HUES64 (cell line): ENCODE measurements at regions not wholly inside any gene's neighbourhood (a gene's known extent, or its start where the extent isn't known, plus 50 kb on each side); places are given as distances from the start of the nearest gene placed in this dataset.

Source experiments
- H3K27ac ChIP-seq: 2 replicates; pipeline ENCODE4 v1.7.0; 2013; ENCODE audit warnings: low read depth, low read length, inconsistent platforms
- H3K27me3 ChIP-seq: 2 replicates; pipeline ENCODE4 v1.6.1; 2013; ENCODE audit warnings: mild to moderate bottlenecking, low read length; ENCODE audit not compliant: insufficient read depth
- H3K36me3 ChIP-seq: 2 replicates; pipeline ENCODE4 v1.6.1; 2013; ENCODE audit warnings: mild to moderate bottlenecking, low read length; ENCODE audit not compliant: insufficient read depth
- H3K4me1 ChIP-seq: 2 replicates; pipeline ENCODE4 v1.6.1; 2013; ENCODE audit warnings: mild to moderate bottlenecking, low read length, moderate library complexity; ENCODE audit not compliant: insufficient read depth
- H3K4me3 ChIP-seq: 2 replicates; pipeline ENCODE4 v1.5.1; 2013; ENCODE audit warnings: mild to moderate bottlenecking, low read length, moderate library complexity
- H3K9ac ChIP-seq: 2 replicates; pipeline ENCODE4 v1.6.1; 2013; ENCODE audit warnings: mild to moderate bottlenecking, low read depth, low read length
- H3K9me3 ChIP-seq: 2 replicates; pipeline ENCODE4 v1.6.1; 2013; ENCODE audit warnings: low read depth, low read length; ENCODE audit not compliant: insufficient read depth
- WGBS: fragments of 150-250, 120-280 bp; methylation state at CpG from one replicate; pipeline ENCODE4 v1.1.7; 2013; ENCODE audit warnings: missing lambda C conversion rate; 5-methylcytosine and 5-hydroxymethylcytosine counted together

DNA sequence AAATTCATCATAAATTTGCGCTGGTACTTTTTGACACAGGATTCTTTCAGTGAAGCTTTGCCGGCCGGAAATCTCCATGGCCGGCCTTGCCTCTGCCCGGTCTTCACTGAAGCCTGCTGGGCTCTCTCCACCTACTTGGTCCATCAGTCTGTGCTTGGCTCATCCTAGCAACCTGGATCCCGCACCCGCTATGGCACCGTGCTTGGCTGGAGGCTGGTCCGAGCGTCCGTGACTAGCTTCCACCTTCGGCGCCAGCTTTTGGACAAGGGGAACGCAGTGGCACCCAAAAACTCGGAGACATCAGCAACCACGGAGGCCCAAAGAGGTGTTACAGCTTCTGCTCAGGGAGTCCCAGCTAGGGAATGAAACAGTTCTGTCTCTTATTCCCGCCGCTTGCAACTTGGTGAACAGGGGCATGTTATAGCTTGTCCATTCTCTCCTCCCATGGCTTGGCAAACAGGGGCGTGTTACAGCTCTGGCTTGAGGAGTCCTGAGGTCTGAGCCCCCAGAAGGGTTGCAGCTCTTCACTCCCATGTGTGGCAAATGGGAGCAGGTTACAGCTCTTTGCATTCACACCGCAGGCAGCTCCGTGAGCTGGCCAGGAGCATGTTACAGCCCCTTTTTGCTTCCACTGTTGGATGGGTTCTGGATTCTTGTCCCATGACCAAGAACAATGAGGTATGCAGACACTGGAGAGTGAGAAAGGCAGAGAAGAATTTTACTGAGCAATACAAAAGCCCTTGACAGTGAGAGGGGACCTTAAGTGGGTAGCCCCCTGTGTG, 204.2 kb downstream of the DIPK2A start:
- H3K4me3 ChIP-seq: no peak overlapping the region
- no peak overlapping the region for H3K27ac ChIP-seq
- no peak overlapping the region for H3K9ac ChIP-seq
- 0 out of 2 replicates have a peak, but pooled peaks cover 3% of the 10 kb centered on the region for H3K9me3 ChIP-seq
- no peaks in the 10 kb centered on the region for H3K27me3 ChIP-seq
- WGBS: 96% methylated on average over 21 of the region's 21 CpGs
- no peaks in the 10 kb centered on the region for H3K4me1 ChIP-seq
- H3K36me3 ChIP-seq: no peaks in the 10 kb centered on the region

- 87% methylated on average over 2 of the region's 2 CpGs for WGBS
- Histone ChIP-seq H3K27me3 (no peaks in the 10 kb centered on the region), H3K27ac (no peak overlapping the region), H3K36me3 (no peaks in the 10 kb centered on the region), H3K4me3 (no peak overlapping the region), H3K4me1 (no peaks in the 10 kb centered on the region), H3K9ac (no peak overlapping the region), H3K9me3 (0 out of 2 replicates have a peak, but pooled peaks cover 3% of the 10 kb centered on the region)
These were observed 206.0 kb downstream of the DIPK2A start for GRCh38 chr3:144177649-144178048.

- 100% methylated on average over 1 of the region's 2 CpGs for WGBS
- 0 out of 2 replicates have a peak, but pooled peaks cover 3% of the 10 kb centered on the region for H3K9me3 ChIP-seq
- no peak overlapping the region for H3K9ac ChIP-seq
These were observed 207.0 kb downstream of the DIPK2A start for GRCh38 chr3:144178607-144179006.

DNA sequence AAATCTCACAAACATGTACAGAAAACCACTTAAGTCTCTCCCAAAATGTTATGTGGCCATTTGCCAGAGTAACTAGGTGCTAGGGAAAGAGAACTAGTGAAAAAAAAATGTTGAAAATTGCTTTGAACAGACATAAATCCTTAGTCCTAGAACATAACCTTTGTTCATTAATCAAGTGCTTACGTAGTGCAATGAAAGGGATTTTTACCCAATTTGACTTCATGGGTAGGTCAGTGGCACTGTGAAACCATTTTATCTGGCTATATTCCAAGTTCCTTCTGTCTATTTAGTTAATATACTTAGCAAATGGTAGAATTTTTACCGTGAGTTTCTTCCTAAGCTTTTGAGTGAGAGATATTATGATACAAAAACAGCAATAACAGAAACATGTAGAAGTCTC, 209.4 kb downstream of the DIPK2A start:
- no peaks in the 10 kb centered on the region for H3K4me1 ChIP-seq
- H3K27ac ChIP-seq: no peak overlapping the region
- 92% methylated on average over 1 of the region's 2 CpGs for WGBS
- 0 out of 2 replicates have a peak, but pooled peaks cover 5% of the 10 kb centered on the region for H3K9me3 ChIP-seq
- no peak overlapping the region for H3K9ac ChIP-seq
- H3K36me3 ChIP-seq: no peaks in the 10 kb centered on the region
- H3K27me3 ChIP-seq: no peaks in the 10 kb centered on the region
- no peak overlapping the region for H3K4me3 ChIP-seq

More at GRCh38 chr3:144178607-144179006, 207.0 kb downstream of the DIPK2A start:
- Histone ChIP-seq H3K27me3 (no peaks in the 10 kb centered on the region), H3K36me3 (no peaks in the 10 kb centered on the region), H3K4me3 (no peak overlapping the region), H3K27ac (no peak overlapping the region), H3K4me1 (no peaks in the 10 kb centered on the region)

DNA sequence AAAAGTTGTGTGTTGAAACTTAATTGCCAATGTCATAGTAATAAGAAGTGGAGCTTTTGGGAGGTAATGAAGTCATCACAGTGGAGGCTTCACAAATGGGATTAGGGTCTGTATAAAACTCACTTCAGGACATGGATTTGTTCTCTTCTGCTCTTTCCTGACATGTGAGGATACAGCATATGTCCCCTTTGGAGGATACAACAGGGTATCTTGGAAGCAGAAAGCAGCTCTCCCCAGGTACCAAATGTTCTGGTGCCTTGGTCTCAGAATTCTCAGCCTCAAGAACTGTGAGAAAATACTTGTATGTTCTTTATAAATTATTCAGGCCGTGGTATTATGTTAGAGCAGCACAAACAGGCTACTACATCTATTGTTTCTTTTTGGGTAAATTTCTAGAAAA, 210.9 kb downstream of the DIPK2A start:
- no peaks in the 10 kb centered on the region for H3K27me3 ChIP-seq
- H3K36me3 ChIP-seq: no peaks in the 10 kb centered on the region
- H3K9ac ChIP-seq: no peak overlapping the region
- WGBS: no CpG with 5 or more reads among the region's 1 CpG
- H3K27ac ChIP-seq: no peak overlapping the region
- H3K9me3 ChIP-seq: 0 out of 2 replicates have a peak, but pooled peaks cover 2% of the 10 kb centered on the region
- no peak overlapping the region for H3K4me3 ChIP-seq
- no peaks in the 10 kb centered on the region for H3K4me1 ChIP-seq

DNA sequence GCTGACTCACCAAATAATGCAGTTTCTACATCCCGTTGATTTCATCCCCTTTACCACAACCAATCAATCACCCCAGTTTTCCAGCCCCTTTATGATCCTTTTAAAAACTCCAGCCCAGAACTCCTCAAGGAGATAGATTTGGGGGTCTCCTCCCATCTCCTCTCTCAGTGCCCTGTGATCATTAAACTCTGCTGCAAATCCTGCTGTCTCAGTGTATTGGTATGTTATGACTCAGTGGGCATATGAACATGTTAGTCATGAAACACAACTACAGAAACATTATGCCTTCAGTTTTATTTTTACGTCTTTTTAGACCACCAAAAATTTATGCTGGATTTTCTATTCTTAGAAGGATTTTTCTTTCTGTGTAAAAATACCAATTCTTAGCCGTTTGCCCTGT, 213.7 kb downstream of the DIPK2A start:
- 96% methylated on average over 3 of the region's 3 CpGs for WGBS

GRCh38 chr3:144187531-144188210, 216.0 kb downstream of the DIPK2A start:
- 100% methylated on average over 1 of the region's 2 CpGs for WGBS
- H3K4me1 ChIP-seq: 0 out of 2 replicates have a peak, but pooled peaks cover 8% of the 10 kb centered on the region
- H3K36me3 ChIP-seq: no peaks in the 10 kb centered on the region
- no peaks in the 10 kb centered on the region for H3K27me3 ChIP-seq
- no peak overlapping the region for H3K9ac ChIP-seq
- no peak overlapping the region for H3K4me3 ChIP-seq
- H3K27ac ChIP-seq: no peak overlapping the region
- 0 out of 2 replicates have a peak, but pooled peaks cover 2% of the 10 kb centered on the region for H3K9me3 ChIP-seq

More for the DNA sequence above, 213.7 kb downstream of the DIPK2A start:
- no peaks in the 10 kb centered on the region for H3K36me3 ChIP-seq
- H3K9ac ChIP-seq: no peak overlapping the region
- H3K4me3 ChIP-seq: no peak overlapping the region
- 0 out of 2 replicates have a peak, but pooled peaks cover 2% of the 10 kb centered on the region for H3K9me3 ChIP-seq
- no peak overlapping the region for H3K27ac ChIP-seq
- 0 out of 2 replicates have a peak, but pooled peaks cover 8% of the 10 kb centered on the region for H3K4me1 ChIP-seq
- no peaks in the 10 kb centered on the region for H3K27me3 ChIP-seq

GRCh38 chr3:144189044-144189443, 217.4 kb downstream of the DIPK2A start:
- Histone ChIP-seq H3K4me3 (no peak overlapping the region), H3K36me3 (no peaks in the 10 kb centered on the region), H3K4me1 (0 out of 2 replicates have a peak, but pooled peaks cover 8% of the 10 kb centered on the region), H3K27me3 (no peaks in the 10 kb centered on the region), H3K9ac (no peak overlapping the region), H3K27ac (no peak overlapping the region), H3K9me3 (0 out of 2 replicates have a peak, but pooled peaks cover 2% of the 10 kb centered on the region)
- 94% methylated on average over 2 of the region's 2 CpGs for WGBS

- 88% methylated on average over 2 of the region's 2 CpGs for WGBS
These were observed 225.5 kb downstream of the DIPK2A start for GRCh38 chr3:144197116-144197515.

GRCh38 chr3:144197582-144197981, 226.0 kb downstream of the DIPK2A start:
- no peaks in the 10 kb centered on the region for H3K36me3 ChIP-seq
- H3K4me3 ChIP-seq: no peak overlapping the region
- H3K27me3 ChIP-seq: no peaks in the 10 kb centered on the region
- peaks cover 4% of the 10 kb centered on the region; the same call in 1 of the 2 replicates for H3K9me3 ChIP-seq
- WGBS: 95% methylated on average over 1 of the region's 1 CpG
- H3K4me1 ChIP-seq: no peaks in the 10 kb centered on the region
- no peak overlapping the region for H3K9ac ChIP-seq
- H3K27ac ChIP-seq: no peak overlapping the region

More at GRCh38 chr3:144197116-144197515, 225.5 kb downstream of the DIPK2A start:
- no peaks in the 10 kb centered on the region for H3K36me3 ChIP-seq
- no peaks in the 10 kb centered on the region for H3K4me1 ChIP-seq
- H3K27me3 ChIP-seq: no peaks in the 10 kb centered on the region
- H3K9ac ChIP-seq: no peak overlapping the region
- H3K9me3 ChIP-seq: peaks cover 4% of the 10 kb centered on the region; the same call in 1 of the 2 replicates
- no peak overlapping the region for H3K4me3 ChIP-seq
- no peak overlapping the region for H3K27ac ChIP-seq

GRCh38 chr3:144200004-144200403, 228.4 kb downstream of the DIPK2A start:
- H3K36me3 ChIP-seq: no peaks in the 10 kb centered on the region
- H3K27ac ChIP-seq: no peak overlapping the region
- no peaks in the 10 kb centered on the region for H3K27me3 ChIP-seq
- no peak overlapping the region for H3K9ac ChIP-seq
- no peaks in the 10 kb centered on the region for H3K4me1 ChIP-seq
- no peak overlapping the region for H3K4me3 ChIP-seq
- H3K9me3 ChIP-seq: no peaks in the 10 kb centered on the region
